8988T (cell line): ENCODE measurements at regions not wholly inside any gene's neighbourhood (a gene's known extent, or its start where the extent isn't known, plus 50 kb on each side); places are given as distances from the start of the nearest gene placed in this dataset.
"Not testable (repeated sequence)": the region's sequence is repeated elsewhere in the genome, so short reads cannot be mapped to it uniquely, and the experiment has no call there.

Experiments
- DNase-seq: peaks from one replicate; pipeline ENCODE4 v3.0.0; 2011

DNA sequence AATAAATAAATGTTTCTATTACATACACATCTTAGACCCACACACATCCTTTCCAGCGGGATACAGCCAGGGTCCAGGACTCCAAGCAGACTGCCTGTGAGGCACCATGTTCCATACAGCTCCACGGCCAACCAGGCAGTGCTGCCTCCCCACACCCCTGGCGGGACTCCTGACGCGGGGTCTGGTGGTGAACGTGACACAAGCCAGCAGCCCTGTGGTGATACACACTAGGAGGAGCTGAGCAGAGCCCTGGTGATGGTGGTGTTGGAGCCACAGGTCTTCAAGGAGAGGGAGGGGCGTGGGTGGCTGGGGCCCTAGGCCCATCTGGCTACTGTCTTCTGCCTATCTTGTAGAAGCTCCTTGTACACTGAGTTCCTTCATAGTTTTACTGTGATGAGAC lies 53.1 kb upstream of the LPCAT1 start:
- not testable (repeated sequence) for DNase-seq

GRCh38 chr5:1575991-1576714 lies 52.4 kb upstream of the LPCAT1 start:
- DNase-seq, result not testable (repeated sequence)

DNA sequence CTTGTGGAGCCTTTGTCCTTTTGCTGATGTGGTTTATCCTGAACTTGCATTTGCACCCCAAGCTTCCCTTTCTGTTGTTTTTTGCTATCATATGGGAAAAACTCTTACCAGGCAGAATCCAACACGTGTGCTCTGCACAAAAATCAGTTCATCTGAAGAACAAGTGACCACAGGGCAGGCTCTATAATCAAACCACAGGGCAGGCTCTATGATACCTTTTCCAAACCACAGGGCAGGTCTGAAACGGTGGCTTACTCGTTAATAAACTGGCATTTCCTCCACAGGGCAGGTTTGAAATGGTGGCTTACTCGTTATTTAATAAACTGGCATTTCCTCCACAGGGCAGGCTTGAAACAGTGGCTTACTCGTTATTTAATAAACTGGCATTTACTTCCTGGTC lies 51.7 kb upstream of the LPCAT1 start:
- not testable (repeated sequence) for DNase-seq

- not testable (repeated sequence) for DNase-seq
Measured at GRCh38 chr5:1574023-1574318, 50.2 kb upstream of the LPCAT1 start.

GRCh38 chr5:1573217-1574022 lies 49.7 kb upstream of the LPCAT1 start:
- peak; percentile 11 for DNase-seq
